WTC11 (cell line): ENCODE measurements at regions not wholly inside any gene's neighbourhood (a gene's known extent, or its start where the extent isn't known, plus 50 kb on each side); places are given as distances from the start of the nearest gene placed in this dataset.

ENCODE experiments used
- NFATC4 ChIP-seq: fragments of 250-450 bp; sonication (Bioruptor Pico); IDR thresholded peaks from 2 replicates; pipeline ENCODE4 v1.9.0; 2021; ENCODE audit warnings: mild to moderate bottlenecking
- ZBTB21 ChIP-seq: sonication (generic); formaldehyde crosslinking; IDR thresholded peaks from 2 replicates; pipeline ENCODE4 v1.8.1; 2023; ENCODE audit warnings: mild to moderate bottlenecking, missing genetic modification reagents, borderline replicate concordance
- TF ChIP-seq, protein P1 (sequence below): sonication (generic); formaldehyde crosslinking; IDR thresholded peaks from 2 replicates; pipeline ENCODE4 v1.8.1; 2022; ENCODE audit warnings: low read depth, missing genetic modification reagents, borderline replicate concordance
- TF ChIP-seq, protein P2 (sequence below): fragments of 200-600 bp; IDR thresholded peaks from 2 replicates; pipeline ENCODE4 v1.8.0; 2022; ENCODE audit warnings: antibody characterized with exemption
- TF ChIP-seq, protein P3 (sequence below): sonication (generic); formaldehyde crosslinking; IDR thresholded peaks from 2 replicates; pipeline ENCODE4 v1.8.1; 2022; ENCODE audit warnings: mild to moderate bottlenecking, missing genetic modification reagents, moderate library complexity, borderline replicate concordance

DNA sequence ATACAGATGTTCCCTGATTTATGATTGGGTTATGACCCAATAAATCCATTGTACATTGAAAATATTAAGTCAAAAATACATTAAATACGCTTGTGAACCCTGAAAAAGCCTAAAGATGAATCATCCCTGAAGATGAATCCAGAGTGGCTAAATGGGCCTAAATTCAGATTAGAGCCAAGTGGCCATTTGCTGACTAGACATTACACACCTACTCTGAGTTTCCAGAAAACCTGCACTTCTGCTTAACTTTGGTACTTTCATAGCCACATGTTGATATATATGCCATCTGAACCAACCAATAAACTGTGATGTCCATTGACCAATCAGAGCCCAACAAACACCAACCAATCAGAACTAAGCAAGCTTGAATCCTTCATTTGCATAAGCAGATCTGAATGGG is 106.9 kb downstream of the WT1 start:
- TF ChIP-seq NFATC4 (CRISPR knock-in tag), result no peak
- TF ChIP-seq, protein P1, sequence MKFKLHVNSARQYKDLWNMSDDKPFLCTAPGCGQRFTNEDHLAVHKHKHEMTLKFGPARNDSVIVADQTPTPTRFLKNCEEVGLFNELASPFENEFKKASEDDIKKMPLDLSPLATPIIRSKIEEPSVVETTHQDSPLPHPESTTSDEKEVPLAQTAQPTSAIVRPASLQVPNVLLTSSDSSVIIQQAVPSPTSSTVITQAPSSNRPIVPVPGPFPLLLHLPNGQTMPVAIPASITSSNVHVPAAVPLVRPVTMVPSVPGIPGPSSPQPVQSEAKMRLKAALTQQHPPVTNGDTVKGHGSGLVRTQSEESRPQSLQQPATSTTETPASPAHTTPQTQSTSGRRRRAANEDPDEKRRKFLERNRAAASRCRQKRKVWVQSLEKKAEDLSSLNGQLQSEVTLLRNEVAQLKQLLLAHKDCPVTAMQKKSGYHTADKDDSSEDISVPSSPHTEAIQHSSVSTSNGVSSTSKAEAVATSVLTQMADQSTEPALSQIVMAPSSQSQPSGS (CRISPR knock-in tag), result no peak
- TF ChIP-seq, protein P2, sequence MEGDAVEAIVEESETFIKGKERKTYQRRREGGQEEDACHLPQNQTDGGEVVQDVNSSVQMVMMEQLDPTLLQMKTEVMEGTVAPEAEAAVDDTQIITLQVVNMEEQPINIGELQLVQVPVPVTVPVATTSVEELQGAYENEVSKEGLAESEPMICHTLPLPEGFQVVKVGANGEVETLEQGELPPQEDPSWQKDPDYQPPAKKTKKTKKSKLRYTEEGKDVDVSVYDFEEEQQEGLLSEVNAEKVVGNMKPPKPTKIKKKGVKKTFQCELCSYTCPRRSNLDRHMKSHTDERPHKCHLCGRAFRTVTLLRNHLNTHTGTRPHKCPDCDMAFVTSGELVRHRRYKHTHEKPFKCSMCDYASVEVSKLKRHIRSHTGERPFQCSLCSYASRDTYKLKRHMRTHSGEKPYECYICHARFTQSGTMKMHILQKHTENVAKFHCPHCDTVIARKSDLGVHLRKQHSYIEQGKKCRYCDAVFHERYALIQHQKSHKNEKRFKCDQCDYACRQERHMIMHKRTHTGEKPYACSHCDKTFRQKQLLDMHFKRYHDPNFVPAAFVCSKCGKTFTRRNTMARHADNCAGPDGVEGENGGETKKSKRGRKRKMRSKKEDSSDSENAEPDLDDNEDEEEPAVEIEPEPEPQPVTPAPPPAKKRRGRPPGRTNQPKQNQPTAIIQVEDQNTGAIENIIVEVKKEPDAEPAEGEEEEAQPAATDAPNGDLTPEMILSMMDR, result no peak
- TF ChIP-seq, protein P3, sequence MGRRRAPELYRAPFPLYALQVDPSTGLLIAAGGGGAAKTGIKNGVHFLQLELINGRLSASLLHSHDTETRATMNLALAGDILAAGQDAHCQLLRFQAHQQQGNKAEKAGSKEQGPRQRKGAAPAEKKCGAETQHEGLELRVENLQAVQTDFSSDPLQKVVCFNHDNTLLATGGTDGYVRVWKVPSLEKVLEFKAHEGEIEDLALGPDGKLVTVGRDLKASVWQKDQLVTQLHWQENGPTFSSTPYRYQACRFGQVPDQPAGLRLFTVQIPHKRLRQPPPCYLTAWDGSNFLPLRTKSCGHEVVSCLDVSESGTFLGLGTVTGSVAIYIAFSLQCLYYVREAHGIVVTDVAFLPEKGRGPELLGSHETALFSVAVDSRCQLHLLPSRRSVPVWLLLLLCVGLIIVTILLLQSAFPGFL (CRISPR knock-in tag), result no peak
- TF ChIP-seq ZBTB21 (CRISPR knock-in tag), result no peak
